WTC11 (cell line): ENCODE measurements at regions not wholly inside any gene's neighbourhood (a gene's known extent, or its start where the extent isn't known, plus 50 kb on each side); places are given as distances from the start of the nearest gene placed in this dataset.

ENCODE experiments used
- ATAC-seq: fragments of 200-7000 bp; cut with Tn5 transposase; 2 replicates; pipeline ENCODE4 v1.10.0; 2021; ENCODE audit warnings: mild to moderate bottlenecking, moderate library complexity
- CTCF ChIA-PET: fragments of 300-600 bp; sonication (Branson Sonifier 250); formaldehyde crosslinking; loops from one replicate; lab custom pipeline; 2021; ENCODE audit warnings: antibody characterized with exemption; lab: Charles Lee
- POLR2A ChIA-PET: fragments of 350-600 bp; sonication (Branson Sonifier 250); formaldehyde crosslinking; loops from one replicate; lab custom pipeline; 2021; ENCODE audit warnings: antibody characterized with exemption; lab: Charles Lee
- DNase-seq: peaks from one replicate; pipeline ENCODE4 v3.0.0; 2021; ENCODE audit warnings: low spot score
- H3K27ac Mint-ChIP-seq: 2 replicates; pipeline ENCODE4 v1.8.0; 2021; ENCODE audit warnings: mixed read lengths
- H3K27me3 Mint-ChIP-seq: 2 replicates; pipeline ENCODE4 v1.8.0; 2021; ENCODE audit warnings: low read depth, mild to moderate bottlenecking, moderate library complexity, mixed read lengths
- H3K36me3 Mint-ChIP-seq: 2 replicates; pipeline ENCODE4 v1.8.0; 2021; ENCODE audit warnings: mixed read lengths
- H3K4me1 Mint-ChIP-seq: 2 replicates; pipeline ENCODE4 v1.8.0; 2022; ENCODE audit warnings: mixed read lengths
- H3K4me3 Mint-ChIP-seq: 2 replicates; pipeline ENCODE4 v1.8.0; 2021; ENCODE audit warnings: mild to moderate bottlenecking, moderate library complexity, mixed read lengths
- H3K9me3 Mint-ChIP-seq: 2 replicates; pipeline ENCODE4 v1.8.0; 2021; ENCODE audit warnings: mixed read lengths
- ATF6 ChIP-seq: sonication (generic); formaldehyde crosslinking; IDR thresholded peaks from 2 replicates; pipeline ENCODE4 v1.8.1; 2023; ENCODE audit warnings: mild to moderate bottlenecking, missing genetic modification reagents
- CREB1 ChIP-seq: sonication (generic); formaldehyde crosslinking; IDR thresholded peaks from 2 replicates; pipeline ENCODE4 v1.8.0; 2023; ENCODE audit warnings: mild to moderate bottlenecking, missing genetic modification reagents
- CTCF ChIP-seq: fragments of 200-600 bp; IDR thresholded peaks from 2 replicates; pipeline ENCODE4 v1.8.0; 2022; ENCODE audit warnings: antibody characterized with exemption
- ERG ChIP-seq: fragments of 250-450 bp; sonication (Bioruptor Pico); IDR thresholded peaks from 2 replicates; pipeline ENCODE4 v1.8.0; 2021; ENCODE audit warnings: mild to moderate bottlenecking
- HMGXB4 ChIP-seq: sonication (generic); formaldehyde crosslinking; IDR thresholded peaks from 2 replicates; pipeline ENCODE4 v1.8.1; 2023; ENCODE audit warnings: mild to moderate bottlenecking, moderate library complexity, missing genetic modification reagents
- KAT7 ChIP-seq: sonication (generic); formaldehyde crosslinking; IDR thresholded peaks from 2 replicates; pipeline ENCODE4 v1.8.1; 2023; ENCODE audit warnings: missing genetic modification reagents, mild to moderate bottlenecking, borderline replicate concordance
- MLX ChIP-seq: sonication (generic); formaldehyde crosslinking; IDR thresholded peaks from 2 replicates; pipeline ENCODE4 v1.8.1; 2023; ENCODE audit warnings: mild to moderate bottlenecking, missing genetic modification reagents, moderate library complexity
- NFATC4 ChIP-seq: fragments of 250-450 bp; sonication (Bioruptor Pico); IDR thresholded peaks from 2 replicates; pipeline ENCODE4 v1.9.0; 2021; ENCODE audit warnings: mild to moderate bottlenecking
- RELA ChIP-seq: sonication (generic); formaldehyde crosslinking; IDR thresholded peaks from 2 replicates; pipeline ENCODE4 v1.8.1; 2022; ENCODE audit warnings: missing genetic modification reagents, mild to moderate bottlenecking, borderline replicate concordance
- RORB ChIP-seq: fragments of 250-450 bp; sonication (Bioruptor Pico); IDR thresholded peaks from 2 replicates; pipeline ENCODE4 v1.9.0; 2021; ENCODE audit warnings: mild to moderate bottlenecking
- SMAD3 ChIP-seq: sonication (generic); formaldehyde crosslinking; IDR thresholded peaks from 2 replicates; pipeline ENCODE4 v1.8.0; 2022; ENCODE audit warnings: missing genetic modification reagents, mild to moderate bottlenecking, borderline replicate concordance
- SMAD4 ChIP-seq: sonication (generic); formaldehyde crosslinking; IDR thresholded peaks from 2 replicates; pipeline ENCODE4 v1.8.0; 2022; ENCODE audit warnings: mild to moderate bottlenecking, missing genetic modification reagents
- STAT6 ChIP-seq: sonication (generic); formaldehyde crosslinking; conservative IDR thresholded peaks from 2 replicates; pipeline ENCODE4 v1.8.1; 2023; ENCODE audit warnings: mild to moderate bottlenecking, low read depth, missing genetic modification reagents, moderate library complexity
- ZBTB21 ChIP-seq: sonication (generic); formaldehyde crosslinking; IDR thresholded peaks from 2 replicates; pipeline ENCODE4 v1.8.1; 2023; ENCODE audit warnings: mild to moderate bottlenecking, missing genetic modification reagents, borderline replicate concordance
- ZMAT4 ChIP-seq: fragments of 250-450 bp; sonication (Bioruptor Pico); IDR thresholded peaks from 2 replicates; pipeline ENCODE4 v1.9.0; 2021; ENCODE audit warnings: mild to moderate bottlenecking

- CTCF ChIA-PET = interaction anchor here (2.0 to 2.4 kb wide), 2 partner anchors 9 to 312 kb away, joined by 5 to 6 read pairs; no protein-coding TSS in a partner anchor
Measured at GRCh38 chr3:194994551-194994981, 276.4 kb downstream of the XXYLT1 start.

More at GRCh38 chr3:194994551-194994981, 276.4 kb downstream of the XXYLT1 start:
- ATAC-seq = no peak
- no peak overlapping the region for H3K27ac Mint-ChIP-seq
- TF ChIP-seq ERG = no peak
- TF ChIP-seq CREB1 (CRISPR knock-in tag) = no peak
- no peak for TF ChIP-seq HMGXB4
- no peak for TF ChIP-seq ZMAT4 (CRISPR knock-in tag)
- no peak for TF ChIP-seq RELA (CRISPR knock-in tag)
- TF ChIP-seq SMAD4 = no peak
- no peak for TF ChIP-seq STAT6 (CRISPR knock-in tag)
- no peak for TF ChIP-seq KAT7 (CRISPR knock-in tag)
- TF ChIP-seq ATF6 (CRISPR knock-in tag) = no peak
- no peak for TF ChIP-seq ZBTB21
- no peak for TF ChIP-seq MLX (CRISPR knock-in tag)
- no peak for TF ChIP-seq NFATC4 (CRISPR knock-in tag)
- TF ChIP-seq CTCF = no peak
- TF ChIP-seq RORB = no peak
- no peak for TF ChIP-seq SMAD3 (CRISPR knock-in tag)
- H3K27me3 Mint-ChIP-seq = peaks cover 9% of the 10 kb centered on the region
- H3K4me3 Mint-ChIP-seq = no peak overlapping the region
- POLR2A ChIA-PET = no interaction called here
- no peak for DNase-seq
- no peaks in the 10 kb centered on the region for H3K4me1 Mint-ChIP-seq
- no peaks in the 10 kb centered on the region for H3K36me3 Mint-ChIP-seq
- H3K9me3 Mint-ChIP-seq = no peaks in the 10 kb centered on the region
